ENCODE measurements at regions not wholly inside any gene's neighbourhood (a gene's known extent, or its start where the extent isn't known, plus 50 kb on each side); places are given as distances from the start of the nearest gene placed in this dataset.

DNA sequence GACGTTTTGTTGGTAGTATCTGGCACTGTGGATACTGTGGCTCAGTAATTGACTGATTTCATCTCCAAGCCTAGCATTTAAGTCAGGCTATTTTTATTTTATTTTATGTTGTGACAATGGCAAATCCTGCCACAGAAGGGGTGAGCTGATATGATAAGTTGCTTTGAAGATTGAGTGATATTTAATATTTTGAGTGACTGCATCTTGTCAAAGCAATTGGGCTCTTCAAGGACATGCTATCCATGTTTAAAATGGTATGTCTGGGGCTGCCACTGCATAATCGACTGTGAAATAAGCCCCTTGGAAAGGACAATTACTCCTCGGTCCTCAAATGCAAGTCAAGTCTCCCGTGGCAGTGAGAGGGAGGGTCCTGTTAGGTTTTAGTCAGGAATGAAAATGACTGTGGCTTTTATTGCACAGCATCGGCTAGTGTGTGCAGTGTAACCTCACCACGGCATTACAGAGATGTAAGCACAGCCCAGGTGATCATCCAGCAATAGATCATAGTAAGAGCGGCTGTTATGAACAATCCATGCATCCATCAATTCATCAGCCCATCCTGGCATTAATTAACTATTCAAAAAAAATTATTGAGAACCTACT lies 178.2 kb downstream of the GBA3 start:
- DNase-seq (ENCODE audit: low read depth) = no peak

DNA sequence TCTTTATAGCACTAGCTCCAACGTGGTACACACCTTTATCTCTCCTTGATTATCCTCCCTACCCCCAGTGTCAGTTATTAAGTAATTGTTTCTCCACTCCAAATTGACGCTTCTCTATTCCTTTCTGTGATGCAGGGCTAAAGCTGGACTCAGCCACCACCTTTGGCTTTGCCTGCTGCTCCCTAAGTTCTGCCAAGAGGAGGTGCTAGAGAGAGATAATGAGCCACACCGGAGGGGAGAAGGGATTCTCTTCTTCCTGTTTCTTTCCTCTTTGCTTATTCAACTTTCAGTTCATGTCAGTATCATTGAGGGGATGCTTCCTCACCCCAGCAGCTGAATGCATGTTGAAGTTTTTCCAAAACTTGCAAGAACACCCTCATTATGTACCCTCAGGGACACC lies 176.5 kb downstream of the GBA3 start:
- DNase-seq (ENCODE audit: low read depth) = no peak

Data from HS-5 (cell line).